ENCODE measurements at regions not wholly inside any gene's neighbourhood (a gene's known extent, or its start where the extent isn't known, plus 50 kb on each side); places are given as distances from the start of the nearest gene placed in this dataset.
"Not testable (repeated sequence)": the region's sequence is repeated elsewhere in the genome, so short reads cannot be mapped to it uniquely, and the experiment has no call there.

DNA sequence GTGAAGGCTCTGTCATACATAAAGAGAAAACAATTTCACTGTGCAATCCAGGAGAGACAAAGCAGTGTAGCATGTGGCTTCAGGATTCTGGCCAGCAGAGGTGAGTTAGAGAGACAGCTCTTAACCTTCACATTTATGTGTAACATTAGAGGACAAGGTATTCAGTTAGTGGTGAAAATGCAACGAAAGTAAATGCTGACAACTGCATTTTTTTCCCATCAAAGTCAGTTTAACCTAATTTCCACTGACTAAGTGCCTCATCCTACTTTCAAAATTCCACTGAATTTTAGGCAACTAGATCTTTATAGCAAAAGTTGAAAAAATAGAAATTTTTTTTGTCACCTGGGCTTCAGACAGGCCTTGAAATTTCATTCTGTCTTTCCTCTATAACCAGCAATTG, 130.8 kb upstream of the LNX1 start:
- DNase-seq (ENCODE audit: low read depth in 4 of 4, low spot score in 3 of 4) = no peak

DNA sequence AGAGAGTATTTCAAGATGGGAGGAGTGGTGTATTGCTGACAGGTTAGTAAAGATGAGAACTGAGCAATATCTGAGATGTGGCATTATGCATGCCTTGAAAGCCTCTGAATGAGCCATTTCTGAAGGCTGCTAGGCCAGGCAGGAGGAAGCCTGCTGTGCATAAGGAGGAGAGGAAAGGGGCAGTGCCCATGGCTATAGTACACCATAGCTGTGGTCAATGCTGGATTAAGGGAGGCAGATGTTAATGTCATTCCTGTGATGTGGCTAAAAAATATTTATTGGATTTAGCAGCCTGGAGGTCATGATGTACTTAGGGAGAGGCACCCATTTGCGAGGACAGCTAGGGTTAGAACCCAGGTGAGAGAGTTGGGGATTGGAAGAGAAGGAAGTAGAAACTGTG, 130.0 kb upstream of the LNX1 start:
- DNase-seq (ENCODE audit: low read depth in 4 of 4, low spot score in 3 of 4) = no peak

DNA sequence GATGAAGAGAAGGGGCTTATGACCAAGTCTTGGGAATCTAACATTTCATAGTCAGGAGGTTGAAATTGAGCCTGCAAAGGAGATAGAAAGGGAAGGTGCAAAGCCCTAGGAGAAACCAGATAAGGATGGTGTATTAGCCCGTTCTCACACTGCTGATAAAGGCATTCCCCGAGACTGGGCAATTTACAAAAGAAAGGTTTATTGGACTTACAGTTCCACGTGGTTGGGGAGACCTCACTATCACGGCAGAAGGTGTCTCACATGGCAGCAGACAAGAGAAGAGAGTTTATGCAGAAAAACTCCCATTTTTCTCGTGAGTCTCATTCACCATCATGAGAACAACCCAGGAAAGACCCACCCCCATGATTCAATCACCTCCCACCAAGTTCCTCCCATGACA, 129.5 kb upstream of the LNX1 start:
- DNase-seq (ENCODE audit: low read depth in 4 of 4, low spot score in 3 of 4) = no peak

DNA sequence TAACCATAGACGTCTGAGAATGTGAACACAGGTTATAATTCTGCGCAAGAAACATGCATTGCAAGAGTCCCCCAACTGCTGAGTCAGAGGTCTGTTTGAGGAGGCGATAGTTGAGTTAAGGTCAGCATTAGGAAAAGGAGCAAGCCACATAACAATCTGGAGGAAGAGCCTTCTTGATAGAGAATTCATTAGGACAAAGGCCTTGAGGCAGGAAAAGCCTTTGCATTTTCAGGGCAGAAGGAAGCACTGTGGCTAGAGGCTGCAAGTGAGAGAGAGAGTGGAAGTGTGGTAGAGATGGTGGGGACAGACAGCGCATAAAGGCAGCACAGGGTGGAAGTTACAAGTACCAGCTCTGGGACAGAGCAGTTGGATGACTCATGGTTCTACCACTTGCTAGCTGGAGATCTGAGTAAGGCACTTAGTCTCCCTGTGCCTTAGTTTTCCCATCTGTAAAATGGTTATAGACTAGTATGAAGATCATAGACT, 125.8 kb upstream of the LNX1 start:
- DNase-seq (ENCODE audit: low read depth in 4 of 4, low spot score in 3 of 4) = no peak

DNA sequence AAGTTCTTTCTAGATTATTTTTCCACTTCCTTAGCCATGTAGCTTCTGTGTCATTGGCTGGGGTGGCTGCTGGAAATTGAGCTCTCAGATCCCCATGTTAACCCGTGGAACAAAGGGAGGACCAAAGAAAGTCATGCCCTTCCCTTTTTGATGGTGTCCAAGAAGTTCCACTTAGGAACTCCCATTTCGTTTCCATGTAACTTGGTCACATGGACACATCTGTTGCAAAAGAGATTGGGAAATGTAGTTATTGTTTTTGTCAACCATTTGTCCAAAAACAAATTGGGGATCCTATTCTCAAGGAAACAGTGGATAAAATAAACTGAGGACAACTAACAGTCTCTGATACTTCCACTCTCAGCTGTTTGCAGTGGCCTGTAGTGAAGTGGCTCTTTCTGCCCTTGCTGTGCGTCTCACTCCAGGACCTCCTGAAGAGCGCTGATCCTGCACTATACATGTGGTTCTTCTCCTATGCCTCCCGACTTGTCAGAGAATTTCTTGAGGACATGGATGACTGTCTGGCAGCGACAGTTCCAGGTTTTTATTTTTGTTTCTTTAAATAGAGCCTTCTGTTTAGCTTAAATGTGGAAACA, 125.3 kb upstream of the LNX1 start:
- no peak for DNase-seq (ENCODE audit: low read depth in 4 of 4, low spot score in 3 of 4)

DNA sequence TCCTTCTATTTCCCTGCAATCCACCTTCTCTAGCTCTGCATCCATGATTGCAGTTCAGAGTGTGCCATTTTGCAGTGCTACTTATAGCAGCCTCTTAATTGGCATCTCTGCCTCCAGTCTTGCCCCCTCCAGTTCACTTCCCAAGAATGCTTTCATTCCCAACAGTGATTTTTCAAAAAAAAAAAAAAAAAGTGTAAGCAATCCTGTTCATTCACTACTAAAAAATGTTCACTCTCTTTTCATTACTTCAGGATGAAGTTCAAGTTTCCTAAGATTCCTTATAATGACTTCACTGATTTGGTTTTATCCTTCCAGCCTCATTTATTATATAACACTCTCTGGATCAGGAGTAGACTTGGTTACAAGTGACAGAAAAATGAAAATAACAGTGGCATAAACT, 124.7 kb upstream of the LNX1 start:
- no peak for DNase-seq (ENCODE audit: low read depth in 4 of 4, low spot score in 3 of 4)

DNA sequence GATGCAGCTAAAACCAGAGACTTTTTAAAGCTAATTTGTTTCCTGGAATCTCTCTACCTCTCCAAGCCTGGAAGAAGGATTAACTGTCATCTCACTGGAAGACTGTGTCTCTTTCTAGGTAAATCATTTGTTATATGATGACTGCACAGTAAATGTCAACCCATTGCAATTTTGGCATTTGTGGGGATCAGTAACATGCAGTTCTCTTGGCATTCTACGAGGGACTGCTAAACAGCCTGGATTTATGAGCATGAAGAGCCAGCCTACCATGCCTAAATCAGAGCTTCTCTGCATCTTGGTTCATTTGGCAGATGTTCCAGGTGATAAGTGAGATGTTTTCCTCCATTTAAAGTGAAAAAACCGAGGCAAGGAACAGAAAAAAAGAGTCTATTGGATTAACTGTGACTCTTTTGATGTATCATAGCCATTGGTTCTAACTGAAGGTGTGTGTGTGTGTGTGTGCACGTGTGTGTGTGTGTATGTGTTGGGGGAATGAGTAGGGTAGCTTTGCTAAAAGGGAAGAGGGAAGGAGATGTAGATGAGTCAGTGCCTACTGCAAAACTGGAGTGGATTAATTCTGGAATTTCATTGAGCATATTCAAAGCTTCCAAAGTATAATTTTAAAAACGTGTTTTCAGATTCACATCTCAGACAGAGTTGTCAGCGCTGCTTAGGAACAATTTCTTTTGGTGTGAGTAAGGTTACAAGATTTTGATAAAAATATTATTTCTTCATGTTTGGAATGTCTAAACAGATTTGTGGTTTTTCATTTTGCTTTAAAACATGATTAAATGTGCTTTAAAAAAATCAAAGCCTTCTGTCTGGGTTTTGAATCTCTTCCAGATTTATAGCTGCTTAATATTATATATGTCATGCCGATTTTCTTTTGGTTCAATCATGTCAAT, 123.2 kb upstream of the LNX1 start:
- no peak for DNase-seq (ENCODE audit: low read depth in 4 of 4, low spot score in 3 of 4)

DNA sequence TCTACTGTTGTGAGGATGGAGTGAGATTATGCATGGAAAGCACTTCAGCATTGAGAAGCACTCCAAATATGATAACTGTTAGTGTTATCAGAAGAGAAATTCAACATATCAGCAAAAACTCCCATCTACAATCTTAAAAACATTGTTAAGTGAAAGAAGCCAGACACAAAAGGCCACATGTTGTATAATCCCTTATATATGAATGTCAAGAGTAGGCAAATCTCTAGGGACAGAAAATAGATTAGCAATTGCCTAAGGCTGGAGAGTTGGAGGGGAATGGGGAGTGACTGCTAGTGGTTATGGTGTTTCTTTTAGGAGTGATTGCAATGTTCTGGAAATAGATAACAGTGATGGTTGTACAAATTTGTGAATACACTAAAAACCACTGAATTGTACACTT, 122.5 kb upstream of the LNX1 start:
- DNase-seq (ENCODE audit: low read depth in 4 of 4, low spot score in 3 of 4) = no peak

DNA sequence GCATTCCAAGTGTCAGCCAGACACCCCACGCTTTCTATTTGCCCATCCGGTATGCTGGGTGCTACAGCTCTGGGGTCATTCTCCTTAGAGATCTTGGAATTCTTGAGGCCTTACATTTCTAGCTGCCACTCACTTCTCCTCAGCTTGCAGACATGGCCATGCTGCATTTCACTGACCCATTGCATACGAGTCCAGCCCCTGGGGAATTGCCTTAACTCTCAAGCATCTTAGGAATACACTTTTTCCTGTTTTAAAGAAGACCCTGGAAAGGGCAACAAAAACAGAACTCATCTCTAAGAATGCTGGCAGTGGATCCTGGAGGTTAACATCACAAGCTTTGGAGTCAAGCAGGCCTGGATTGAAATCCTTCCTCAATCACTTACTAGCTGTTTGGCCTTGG, 122.0 kb upstream of the LNX1 start:
- DNase-seq (ENCODE audit: low read depth in 4 of 4, low spot score in 3 of 4) = no peak

DNA sequence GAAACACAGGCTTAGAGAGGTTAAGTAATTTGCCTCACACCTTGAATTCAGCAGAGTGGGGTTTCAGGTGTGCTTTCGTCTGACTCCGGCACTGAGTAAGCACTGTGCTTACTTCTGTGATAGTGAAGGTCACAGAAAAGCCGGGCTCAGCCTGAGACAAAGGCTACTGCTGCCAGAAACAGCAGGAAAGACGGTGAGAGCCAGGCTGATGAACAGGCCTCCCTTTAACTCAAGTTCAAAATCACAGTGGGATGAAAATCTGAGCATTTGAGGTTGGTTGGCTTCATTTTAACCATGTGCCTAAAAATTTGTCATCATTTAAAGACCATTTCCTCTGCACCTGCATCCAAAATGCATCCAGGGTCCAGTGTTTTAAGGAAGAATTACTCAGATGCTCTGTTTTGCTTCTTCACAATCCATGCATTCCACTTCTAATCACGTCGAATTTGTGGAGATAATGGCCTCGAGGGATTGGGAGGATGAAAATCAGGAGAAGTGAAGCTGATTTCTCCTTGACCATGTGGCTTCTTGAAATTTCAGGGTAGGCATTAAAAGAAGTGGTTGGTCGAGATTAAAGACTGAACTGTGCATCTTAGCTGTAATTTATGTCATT, 121.2 kb upstream of the LNX1 start:
- no peak for DNase-seq (ENCODE audit: low read depth in 4 of 4, low spot score in 3 of 4)

DNA sequence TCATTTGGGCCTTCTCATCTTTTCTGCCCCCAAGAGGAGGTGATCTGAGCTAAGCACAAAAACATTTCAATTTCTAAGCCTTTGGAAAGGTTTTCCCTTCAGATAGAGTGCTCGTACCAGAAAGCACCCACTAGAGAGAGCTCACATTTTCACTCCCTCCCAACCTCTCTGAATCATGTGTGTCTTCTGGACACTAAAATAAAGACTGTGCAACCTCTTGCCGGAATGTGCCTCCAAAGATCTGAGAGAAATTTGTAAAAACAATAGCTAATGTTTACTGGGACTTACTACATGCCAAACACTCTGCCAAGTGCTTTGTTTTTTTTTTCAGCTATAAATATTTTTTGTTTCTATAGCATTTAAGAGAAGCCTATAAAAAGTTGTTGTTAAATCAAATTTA, 120.6 kb upstream of the LNX1 start:
- no peak for DNase-seq (ENCODE audit: low read depth in 4 of 4, low spot score in 3 of 4)

DNA sequence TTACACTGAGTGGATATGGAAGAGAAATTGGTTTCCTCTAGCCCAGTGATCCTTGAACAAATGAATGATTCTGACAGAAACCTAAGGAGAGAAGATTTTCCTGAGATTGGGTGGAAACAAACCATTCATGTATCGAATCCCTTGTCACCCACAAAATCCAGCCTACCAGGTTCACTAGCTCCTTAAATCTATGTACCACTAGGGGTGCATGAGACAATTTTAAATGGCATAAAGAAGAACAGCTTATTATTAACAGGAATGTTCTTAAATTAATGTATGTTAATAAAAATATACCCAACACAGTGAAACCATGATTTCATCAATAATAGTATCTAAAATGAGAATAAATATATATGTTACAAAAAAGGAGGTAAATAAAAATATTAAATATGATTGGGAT, 118.4 kb upstream of the LNX1 start:
- no peak for DNase-seq (ENCODE audit: low read depth in 4 of 4, low spot score in 3 of 4)

DNA sequence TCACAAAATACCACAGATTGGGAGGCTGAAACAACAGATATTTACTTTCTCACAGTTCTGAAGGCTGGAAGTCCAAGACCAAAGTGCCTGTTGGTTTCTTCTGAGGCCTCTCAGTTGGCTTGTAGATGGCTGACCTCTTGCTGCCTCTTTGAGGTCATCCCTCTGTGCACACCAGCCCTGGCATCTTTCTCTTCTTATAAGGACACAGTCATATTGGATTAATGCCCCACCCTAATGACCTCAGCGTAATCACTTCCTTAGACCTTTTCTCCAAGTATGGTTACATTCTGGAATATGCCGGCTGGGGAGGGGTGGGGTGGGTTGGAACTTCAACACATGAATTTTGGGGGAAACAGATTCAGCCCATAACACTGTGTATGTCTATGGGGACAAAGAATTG, 116.2 kb upstream of the LNX1 start:
- DNase-seq (ENCODE audit: low read depth in 4 of 4, low spot score in 3 of 4) = no peak

DNA sequence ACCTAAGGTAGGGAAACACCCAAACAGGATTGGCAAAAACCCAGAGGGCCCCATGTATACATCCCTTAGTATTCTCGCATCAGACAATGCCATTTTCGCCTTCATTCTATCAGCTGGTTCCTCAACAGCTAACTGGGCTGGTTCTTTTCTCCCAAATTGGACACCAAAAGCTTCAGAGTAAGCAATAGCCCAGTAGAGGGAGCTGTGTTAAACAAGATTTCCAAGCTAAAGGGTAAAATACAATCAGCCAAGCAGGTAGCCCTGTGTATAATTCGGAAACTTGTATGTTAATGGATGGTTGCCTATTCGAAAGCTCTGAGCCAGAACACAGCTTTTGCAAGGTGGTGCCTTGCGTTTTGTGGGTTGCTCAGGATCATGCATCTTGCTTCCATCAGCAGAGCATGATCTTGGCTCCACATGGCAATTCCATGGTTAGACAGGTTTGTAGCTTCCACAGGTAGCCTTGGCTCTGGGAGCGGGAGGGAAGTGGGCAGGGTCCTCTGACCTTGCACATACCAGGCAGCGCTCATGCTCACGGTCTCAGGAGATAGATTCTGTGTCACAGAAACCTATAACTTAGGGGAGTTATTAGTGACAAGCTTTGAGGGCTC, 115.2 kb upstream of the LNX1 start:
- peak in 3 of 4 donors; percentile 34 to 41 (median 39) for DNase-seq (ENCODE audit: low read depth in 4 of 4, low spot score in 3 of 4)

DNA sequence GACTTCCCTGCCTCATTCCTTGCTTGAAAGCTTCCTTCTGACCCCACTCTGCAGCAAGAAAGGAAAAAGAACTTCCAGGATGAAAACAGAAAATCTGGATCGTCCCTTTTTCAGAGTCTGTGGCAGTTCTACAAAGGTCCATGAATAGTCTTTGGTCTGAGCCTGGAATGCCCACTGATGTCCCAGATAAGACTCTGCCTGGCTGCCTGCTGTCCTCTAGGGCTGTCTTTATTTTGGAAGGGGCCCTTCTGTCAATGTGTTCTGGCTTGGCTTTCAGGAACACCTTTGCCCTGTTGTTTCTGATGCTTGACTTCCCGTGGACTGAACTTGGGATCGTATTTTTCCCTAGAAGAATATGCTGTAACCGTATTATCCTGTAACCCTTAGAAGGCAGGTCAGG, 114.7 kb upstream of the LNX1 start:
- no peak for DNase-seq (ENCODE audit: low read depth in 4 of 4, low spot score in 3 of 4)

DNA sequence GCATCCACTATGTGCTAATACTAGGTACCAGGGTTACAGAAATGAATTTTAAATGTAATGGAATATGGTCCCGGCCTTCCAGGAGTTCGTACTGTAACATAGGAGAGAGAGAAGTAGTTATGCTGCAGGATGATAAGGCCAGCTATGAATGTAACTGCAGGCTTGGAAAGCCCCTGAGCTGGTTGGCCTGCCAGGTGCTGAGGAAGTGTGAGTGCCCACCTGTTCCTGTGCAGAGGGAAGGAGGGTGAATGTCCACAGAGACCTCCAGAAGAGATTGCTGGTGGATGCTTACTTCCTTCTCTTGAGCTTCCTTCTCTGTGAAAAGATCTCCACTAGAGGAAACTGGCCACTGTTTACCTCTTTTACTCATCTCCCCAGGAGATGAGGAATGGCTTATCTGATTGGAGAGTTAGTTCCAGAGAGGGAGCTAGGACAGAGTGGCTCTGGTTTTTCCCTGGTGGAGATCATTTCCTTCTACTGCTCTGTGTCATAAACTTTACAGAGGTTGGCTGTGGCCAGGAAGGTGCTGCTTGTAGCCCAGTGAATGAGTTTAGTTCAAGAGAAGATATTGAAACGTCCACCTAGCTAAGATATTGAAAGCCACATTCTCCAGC, 114.0 kb upstream of the LNX1 start:
- DNase-seq (ENCODE audit: low read depth in 4 of 4, low spot score in 3 of 4) = no peak

DNA sequence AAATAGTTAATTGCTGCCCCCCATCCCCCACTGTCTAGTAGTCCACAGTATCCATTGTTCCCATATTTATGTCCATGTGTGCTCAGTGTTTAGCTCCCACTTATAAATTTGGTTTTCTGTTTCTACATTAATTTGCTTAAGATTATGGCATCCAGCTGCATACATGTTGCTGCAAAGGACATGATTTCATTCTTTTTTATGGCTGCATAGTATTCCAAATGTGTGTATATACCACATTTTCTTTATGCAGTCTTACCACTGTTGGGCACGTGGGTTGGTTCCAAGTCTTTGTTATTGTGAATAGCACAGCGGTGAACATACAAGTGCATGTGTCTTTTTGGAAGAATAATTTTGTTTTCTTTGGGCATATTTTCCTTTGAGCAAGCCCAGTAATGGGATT, 113.0 kb upstream of the LNX1 start:
- no peak for DNase-seq (ENCODE audit: low read depth in 4 of 4, low spot score in 3 of 4)

DNA sequence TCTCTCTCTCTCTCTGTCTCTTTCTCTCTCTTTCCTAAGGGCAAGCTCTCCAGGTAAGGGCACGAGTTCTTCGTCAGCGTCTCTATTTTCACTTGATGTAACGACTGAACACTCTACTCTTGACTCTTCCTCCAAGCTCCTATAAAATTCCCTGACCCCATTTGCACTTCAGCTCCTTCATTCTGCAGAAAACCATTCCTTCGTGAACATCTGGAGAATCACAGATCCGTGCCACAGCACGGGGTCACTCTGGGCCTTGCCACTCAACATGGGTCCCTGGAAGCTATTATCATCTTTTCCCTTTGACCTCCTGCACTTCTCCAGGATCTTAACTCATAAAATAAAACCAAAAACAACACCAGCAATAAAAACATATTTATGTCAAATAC, 112.0 kb upstream of the LNX1 start:
- DNase-seq (ENCODE audit: low read depth in 4 of 4, low spot score in 3 of 4) = no peak

DNA sequence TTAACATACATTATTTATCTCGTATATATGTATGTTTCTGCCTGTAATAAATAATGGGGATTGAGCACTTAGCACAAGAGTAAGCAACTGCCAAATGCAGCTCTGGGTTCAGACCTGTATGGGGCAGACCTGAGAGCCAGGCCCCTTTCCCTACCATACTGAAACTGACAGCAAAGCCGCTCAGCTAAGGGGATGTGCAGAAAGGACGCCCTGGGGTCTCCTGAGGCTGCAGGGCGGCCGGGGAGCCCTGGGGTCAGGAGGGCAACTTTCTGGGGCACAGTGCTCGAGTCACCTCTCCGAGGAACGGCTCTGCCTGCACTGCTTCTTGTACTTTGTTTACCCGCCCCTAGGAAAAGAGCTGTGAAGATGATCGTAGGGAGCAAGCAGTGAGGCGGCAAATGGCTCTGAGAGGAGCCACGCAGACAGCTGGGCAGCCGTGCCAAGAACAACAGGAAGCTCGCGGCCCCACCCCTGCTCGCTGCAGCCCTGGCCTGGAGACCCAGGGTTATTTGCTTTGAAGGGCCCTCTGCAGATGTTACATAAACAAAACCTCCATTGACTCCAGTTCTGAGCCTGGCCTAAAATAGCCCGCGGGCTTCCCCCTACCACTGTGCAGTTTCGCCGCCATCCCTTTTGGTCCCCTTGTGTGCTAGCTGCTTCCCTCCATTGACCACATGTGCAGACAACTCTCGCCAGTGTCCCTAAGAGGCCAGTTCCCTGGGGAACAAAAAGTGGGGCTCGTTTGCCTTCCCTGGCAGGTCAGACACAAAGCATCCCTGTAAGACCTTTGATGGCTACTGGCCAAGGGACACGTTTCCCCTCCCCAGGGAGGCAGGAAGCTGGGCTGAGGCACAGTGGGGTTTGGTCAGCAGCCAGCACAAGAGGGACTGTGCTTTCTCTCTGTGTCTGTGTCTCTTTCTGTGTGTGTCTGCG, 111.3 kb upstream of the LNX1 start:
- DNase-seq (ENCODE audit: low read depth in 4 of 4, low spot score in 3 of 4) = peak; percentile 57 to 72 (median 63)

DNA sequence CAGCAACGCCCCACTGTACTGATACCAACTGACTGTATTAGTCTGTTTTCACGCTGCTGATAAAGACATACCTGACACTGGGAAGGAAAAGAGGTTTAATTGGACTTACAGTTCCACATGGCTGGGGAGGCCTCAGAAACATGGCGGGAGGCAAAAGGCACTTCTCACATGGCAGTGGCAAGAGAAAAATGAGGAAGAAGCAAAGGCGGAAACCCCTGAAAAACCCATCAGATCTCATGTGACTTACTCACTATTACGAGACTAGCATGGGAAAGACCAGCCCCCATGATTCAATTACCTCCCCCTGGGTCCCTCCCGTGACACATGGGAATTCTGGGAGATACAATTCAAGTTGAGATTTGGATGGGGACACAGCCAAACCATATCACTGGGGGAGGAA, 110.0 kb upstream of the LNX1 start:
- DNase-seq (ENCODE audit: low read depth in 4 of 4, low spot score in 3 of 4) = not testable (repeated sequence)
